ENCODE measurements at regions not wholly inside any gene's neighbourhood (a gene's known extent, or its start where the extent isn't known, plus 50 kb on each side); places are given as distances from the start of the nearest gene placed in this dataset.

DNA sequence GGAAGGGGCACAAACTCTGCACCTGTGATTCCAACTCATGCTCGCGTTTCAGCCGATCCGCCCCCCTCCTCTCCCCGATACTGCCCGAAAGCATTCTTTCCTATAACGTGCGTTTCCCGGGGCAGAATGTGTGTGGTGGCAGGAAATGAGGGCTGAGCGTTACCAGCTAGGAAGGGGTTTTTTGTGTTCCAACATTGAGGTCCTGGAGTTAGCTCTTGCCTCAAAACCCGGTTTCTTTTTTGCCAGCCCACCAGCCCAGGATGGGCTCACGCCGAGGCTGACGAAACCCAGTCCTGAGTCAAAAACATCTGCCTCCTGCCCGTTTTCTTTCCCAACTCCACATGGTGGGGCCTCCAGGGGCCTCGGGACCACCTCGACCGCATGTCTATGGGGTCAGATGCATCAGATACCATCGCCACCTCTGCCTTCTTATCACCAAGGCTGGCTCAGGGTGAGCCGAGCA is 113.7 kb upstream of the COPS8 start:
- TF ChIP-seq POLR2A (IDR thresholded peaks at IDR 0.05; ENCODE audit: low read depth, low read length) (no peak), TAF1 (IDR thresholded peaks at IDR 0.05; ENCODE audit: low read depth, low read length) (no peak)
